Non-pigmented ciliary epithelial cell (primary cell): ENCODE measurements at regions not wholly inside any gene's neighbourhood (a gene's known extent, or its start where the extent isn't known, plus 50 kb on each side); places are given as distances from the start of the nearest gene placed in this dataset.

ENCODE experiments used
- DNase-seq: peaks from one replicate; pipeline ENCODE4 v3.0.0-alpha.2; 2010; ENCODE audit warnings: low read depth

DNA sequence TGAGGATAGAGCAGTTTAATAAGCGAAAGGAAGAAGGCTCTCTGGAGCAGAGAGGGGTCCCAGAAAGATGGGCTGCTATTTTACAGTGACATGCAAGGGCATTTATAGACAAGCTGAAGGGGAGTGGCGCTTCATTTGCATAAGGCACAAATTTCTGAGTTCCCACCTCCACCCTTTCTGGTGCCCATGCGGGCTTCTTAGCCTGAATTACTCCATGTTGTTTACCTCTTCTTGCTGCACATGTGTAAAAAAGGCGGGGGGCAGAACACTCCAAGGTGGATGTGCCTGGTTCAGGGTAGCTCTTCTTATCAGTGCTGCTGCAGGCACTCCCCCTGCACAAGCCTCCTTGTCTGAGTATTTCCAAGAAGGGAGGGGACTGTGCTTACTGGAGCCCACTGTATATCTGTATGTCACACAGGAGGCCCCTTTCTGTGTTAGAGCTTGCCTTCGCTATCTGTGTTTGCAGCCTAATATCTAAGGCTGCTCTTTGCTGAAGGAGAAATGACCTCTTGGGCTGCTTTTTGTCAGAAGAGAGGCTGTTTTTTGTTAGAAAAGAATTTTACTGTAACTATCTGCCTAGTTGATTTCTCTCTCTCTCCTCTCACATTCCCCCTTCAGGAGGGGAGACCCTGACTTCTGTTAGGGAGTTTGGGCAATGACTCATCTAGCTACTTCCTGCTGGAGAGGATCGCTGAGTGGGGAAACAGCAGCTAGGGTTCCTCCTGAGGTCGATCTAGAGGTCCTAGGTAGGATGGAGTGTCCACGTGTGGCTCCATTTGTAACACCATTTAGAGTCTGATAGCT, 1057.0 kb upstream of the CNTN5 start:
- DNase-seq = no peak

DNA sequence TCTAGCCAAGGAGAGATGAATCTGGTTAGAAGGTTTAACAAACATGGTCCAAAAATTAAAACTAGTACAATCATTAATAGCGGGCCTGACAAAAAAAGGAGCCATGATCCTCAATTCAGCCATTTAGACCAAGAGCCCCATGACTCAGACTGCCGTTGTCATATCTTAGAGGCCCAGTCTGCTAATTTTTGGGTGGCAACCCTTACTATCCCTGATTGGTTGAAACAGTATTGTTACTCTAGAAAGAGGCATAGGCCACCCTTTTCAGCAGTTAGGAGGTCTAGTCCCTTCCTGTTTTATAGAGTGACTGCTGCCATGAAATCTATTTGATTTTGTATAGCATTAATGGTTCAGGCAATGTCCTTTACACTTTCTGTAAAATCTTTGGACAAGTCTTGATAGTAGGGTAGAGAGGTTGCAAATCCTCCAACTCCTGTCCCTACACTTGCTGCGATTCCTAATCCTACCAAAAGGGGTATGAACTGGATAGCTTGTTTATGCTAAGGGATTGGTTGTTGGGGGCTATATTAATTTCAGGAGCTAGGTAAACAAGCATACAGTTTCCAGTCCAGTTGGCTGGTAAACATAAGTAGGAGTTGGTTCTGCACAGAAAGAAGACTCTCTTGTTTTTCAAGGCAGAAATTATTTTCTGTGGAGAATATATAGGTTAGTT, 1056.3 kb upstream of the CNTN5 start:
- no peak for DNase-seq

DNA sequence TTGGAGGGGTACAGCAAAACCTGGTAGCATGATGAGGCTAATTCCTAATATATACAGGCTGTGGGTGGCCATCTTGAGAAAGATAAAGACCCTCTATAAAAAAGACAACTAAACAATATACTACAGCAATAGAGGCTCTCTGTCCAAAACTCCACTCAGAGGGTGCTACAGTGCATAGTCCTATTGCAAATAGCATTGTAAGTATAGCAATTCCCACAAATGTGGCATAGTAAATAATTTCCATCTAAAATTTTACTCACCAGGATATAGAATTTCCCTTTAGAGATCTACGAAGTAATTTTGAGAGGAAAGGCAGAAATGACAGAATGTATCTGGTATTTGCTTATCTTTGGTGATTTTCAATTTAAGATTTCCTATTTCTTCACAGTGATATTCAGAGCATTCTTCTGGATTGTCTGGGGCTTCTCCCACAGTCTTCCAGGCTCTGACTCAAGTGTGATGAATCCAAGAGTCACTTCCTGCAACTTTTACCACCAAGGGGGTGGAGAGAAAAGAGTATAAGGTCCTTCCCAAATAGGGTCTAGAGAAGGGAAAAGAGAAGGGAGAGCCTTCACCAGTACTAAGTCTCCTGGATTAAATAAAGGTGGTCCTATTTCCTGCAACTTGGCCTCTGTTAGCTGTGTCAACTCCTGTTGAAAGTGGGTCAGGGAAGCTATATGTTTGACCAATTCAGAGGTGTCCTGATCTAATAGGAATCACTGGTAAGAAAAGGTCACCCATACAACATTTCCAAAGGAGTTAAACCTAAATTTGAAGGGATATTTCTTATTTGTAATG, 1054.7 kb upstream of the CNTN5 start:
- DNase-seq = peak; percentile 95

DNA sequence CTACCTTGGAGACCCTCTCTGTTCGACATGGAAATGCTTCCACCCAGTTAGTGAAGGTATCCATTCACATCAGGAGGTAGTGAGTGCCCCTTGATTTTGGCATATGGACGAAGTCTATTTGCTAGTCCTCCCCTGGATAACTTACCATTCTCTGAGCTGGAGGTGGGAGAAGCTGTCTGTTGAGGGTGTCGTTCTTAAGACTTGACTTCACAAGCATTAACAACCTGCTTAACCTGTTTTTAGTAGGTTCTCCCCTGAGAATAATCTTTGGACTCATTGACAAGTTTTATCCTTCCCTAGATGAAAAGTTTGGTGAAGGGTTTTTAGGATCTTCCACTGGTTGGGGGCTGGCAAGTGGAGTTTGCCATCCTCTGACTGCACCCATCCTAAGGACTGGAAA, 1053.8 kb upstream of the CNTN5 start:
- DNase-seq = no peak

DNA sequence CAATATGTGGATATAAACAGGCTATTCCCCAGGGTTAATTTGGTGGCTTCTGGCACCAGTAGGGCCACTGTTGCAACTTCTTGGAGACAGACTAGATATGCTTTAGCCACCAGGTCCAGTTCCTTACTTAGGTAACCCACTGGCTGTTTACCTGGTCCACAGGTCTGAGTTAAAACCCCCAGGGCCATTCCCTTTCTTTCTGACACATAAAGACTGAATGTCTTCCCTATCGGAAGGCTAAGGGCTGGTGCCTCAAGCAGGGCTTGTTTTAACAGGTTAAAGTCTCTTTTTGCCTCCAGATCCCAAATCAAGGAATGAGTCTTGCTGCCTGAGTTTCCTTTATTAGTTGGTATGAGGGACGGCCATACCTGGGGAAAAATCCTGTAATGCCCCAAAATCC, 1052.7 kb upstream of the CNTN5 start:
- no peak for DNase-seq

DNA sequence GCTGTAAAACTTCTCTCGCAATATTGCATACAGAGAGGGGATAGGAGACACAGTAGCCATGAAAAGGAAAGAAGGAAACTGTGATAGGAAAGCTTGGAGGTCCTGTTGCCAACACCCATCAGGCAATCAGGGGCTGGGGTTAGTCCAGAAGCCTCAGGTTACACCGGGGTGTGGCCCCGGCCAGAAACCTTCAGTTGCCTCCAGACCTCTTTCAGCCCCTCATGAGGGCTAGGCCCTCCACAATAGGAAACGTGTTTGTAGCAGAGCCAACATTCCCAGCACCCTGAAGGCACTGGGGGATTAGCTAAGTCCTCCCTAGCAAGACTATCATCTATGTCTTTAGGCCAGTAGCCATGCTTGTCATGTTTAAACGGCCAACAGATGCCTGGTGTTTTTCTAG, 1048.0 kb upstream of the CNTN5 start:
- no peak for DNase-seq

DNA sequence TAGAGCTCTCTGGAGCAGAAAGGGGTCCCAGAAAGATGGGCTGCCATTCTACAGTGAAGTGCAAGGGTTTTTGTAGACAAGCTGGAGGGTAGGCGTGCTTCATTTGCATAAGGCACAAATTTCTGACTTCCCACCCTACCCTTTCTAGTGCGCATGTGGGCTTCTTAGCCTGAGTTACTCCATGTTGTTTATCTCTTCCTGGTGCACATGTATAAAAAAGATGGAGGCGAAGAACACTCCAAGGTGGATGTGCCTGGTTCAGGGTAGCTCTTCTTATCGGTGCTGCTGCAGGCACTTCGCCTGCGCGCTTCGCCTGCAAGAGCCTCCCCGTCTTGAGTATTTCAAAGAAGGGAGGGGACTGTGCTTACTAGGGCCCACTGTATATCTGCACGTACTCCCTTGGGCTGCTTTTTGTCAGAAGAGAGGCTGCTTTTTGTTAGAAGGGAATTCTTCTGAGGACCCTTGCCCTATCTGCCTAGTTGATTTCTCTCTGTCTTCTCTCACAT, 1047.3 kb upstream of the CNTN5 start:
- DNase-seq = no peak

DNA sequence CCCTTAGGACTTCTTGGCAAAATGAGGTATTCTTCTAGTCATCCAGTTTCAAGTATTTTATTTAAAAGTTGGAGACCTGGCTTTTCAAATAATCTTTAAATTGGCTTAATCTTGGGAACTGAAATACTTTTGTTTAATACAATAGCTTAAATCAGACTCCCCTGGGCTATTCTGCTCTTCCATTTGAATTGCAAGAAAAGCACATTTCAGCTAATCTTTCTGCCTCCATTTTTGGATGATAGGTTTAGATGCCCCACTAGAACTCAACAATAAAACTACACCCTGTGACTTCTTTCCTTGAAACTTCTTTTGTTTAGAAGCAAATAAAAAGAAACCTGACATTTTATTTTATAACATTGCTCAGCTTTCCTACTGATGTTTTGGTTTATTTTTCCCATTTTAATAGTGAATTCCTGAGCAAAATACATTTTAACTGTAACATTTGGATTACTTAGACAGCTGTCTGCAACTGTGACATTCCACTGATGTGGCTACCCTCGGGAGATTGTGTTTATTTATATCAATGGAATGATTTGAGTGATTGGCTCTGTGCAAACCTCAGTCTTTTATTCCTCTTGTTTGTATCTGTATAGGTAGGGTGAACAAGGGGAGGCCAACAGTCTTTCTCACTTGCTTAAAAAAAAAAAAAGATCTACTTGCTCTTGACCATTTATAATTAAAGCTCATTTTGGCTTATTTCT, 1045.8 kb upstream of the CNTN5 start:
- DNase-seq = no peak

DNA sequence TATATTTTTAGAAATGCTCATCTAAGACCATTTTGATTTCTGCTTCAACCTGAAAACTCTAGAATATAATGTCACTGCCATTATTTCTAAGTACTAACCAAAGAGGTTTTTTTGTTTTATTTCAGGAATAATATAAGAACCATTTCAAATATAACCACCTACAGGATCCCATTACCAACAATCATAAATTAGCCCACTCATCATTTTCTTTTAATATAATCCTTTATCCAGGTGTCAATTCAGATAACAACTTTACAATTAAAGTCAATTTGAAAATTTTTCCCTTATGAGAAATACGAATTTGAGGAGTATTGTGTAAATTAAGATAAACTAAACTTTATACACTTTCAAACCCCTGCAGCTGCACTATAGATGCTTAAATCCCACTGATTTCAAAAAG, 1043.0 kb upstream of the CNTN5 start:
- no peak for DNase-seq

DNA sequence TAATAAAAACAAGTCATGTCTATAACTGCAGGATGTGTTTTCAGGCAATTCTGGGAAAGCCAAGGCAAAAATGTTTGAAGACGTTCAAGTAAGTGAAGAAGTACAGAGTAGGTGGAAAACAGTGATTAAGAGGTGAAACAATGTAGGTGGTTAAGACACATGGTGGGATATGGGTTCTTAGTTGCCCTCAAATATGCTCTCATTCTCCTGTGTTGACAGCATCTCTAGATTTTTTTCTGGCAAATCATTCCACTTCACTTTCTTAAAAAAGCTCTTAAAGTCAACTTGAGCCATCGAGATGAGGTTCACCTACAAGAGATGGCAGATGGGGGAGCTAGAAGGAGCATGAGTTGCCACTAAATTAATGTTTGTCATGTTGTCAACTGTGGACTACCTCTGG, 1041.0 kb upstream of the CNTN5 start:
- peak; percentile 87 for DNase-seq

DNA sequence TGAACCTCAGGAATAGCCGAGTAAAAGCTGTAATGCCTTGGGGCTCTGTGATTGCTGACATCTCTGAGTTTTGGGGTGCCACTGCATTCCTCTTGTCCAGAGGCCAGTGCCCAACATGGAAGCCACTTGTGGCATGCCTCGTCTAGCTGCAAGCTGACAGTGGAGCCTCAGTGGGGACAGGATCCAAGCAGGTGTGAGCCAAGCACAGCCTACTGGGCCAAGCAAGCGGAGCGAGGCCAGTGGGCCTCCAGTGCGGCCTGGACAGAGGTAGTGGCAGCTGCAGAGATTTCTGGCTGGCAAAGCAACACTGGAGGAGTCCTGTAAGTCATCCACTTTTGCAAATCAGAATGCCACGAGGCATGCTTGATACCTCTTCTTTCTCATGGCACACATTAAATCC, 1038.2 kb upstream of the CNTN5 start:
- DNase-seq = no peak

DNA sequence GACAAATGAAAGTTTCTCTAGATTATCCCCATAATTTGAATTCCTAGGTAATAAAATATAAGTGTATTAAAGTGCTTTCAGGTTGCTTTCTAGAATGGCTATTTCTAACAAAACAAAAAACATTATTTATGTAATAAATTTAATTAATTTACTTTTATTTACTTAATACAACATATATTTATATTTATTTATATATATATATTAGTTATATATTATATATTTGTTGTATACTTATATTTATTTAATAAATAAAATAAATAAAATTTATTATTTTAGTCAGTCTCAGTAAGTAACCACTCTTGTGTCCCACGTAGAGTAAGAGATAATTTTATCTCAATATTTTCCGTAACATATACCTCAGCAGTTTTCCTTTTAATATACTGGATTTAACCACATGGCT, 1031.6 kb upstream of the CNTN5 start:
- DNase-seq = no peak

DNA sequence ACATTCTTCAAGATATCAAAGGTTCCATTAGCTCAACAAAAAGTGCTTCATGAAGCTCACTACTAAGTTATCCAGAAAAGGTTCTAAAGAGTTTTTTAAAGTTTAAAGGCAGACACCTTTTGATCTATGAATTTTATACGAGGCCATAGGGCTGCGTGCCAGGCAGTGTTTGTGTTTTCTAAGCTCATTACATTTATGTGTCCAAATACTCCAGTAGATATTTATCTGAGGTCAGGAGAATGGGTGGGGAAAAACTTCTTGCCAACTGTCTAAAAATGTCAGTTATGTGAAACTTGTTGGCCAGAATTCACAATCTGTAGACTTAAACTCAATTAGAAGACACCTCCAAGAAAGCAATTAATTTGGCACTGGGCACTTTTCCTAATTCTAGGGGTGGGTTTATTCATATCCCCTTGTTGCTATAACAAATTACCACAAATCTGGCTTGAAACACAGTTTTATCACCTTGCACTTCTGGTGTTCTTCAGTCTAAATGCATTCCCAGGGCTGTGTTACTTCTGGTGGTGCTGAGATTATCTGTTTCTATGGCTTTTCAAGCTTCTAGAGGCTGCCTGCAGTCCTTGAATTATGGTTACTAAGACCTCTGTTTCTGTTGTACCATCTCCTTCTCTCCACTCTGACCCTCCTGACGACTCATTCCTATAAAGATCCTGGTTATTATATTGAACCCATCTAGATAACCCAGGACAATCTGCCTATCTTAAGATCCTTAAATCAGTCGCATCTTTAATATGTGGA, 1030.4 kb upstream of the CNTN5 start:
- DNase-seq = no peak

DNA sequence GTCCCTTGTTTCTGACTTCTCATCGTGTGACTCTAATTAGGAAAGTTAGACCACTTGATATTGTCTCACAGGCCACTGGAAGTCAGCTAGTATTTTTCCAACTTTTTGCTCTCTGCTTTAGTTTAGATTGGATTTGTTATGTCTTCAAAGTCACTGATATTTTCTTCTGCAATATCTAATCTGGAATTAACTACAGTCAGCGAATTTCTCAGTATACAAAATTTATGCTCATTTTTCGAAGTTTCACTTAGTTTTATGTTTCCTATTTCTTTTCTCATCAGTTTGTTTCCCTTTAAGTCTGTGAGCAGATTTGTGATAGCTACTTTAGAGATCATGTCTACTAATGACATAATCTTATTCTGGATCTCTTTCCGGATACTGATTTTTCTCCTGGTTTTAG, 1027.2 kb upstream of the CNTN5 start:
- no peak for DNase-seq

DNA sequence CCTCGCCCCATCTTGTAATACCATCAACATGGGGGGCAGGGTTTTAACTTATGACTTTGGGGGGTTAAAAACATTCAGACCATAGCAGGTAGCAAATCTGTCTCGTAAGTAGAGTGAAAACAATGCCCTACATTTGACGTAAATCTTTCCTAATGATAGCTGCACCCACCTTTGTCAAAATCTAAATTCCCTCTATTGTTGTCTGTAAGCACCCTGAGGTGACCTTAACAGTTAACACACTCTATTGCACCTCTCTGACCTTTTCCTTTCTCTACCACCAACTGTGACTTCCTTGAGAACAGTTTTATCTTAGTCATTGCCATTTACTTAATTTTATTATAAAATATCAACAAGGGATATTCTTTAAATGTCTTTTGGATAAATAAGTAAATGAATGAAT, 1024.9 kb upstream of the CNTN5 start:
- no peak for DNase-seq

DNA sequence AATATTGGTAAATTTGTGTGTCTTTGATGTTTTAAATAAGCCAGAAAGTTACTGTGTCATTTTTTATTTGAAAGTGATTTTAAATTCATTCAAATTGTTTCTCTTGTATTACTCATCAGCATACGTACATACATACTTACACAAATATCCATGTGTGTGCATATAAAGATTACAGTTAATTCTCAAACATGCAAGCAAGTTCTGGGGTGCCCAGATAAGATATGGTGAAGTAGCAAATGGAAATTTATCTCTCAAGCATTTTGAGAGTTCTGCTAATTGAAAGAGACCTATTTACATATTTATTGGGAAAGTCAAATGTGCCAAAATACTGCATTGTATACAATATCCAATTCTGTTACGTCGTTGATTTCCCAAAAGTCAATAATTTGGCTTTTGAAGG, 1024.0 kb upstream of the CNTN5 start:
- no peak for DNase-seq

DNA sequence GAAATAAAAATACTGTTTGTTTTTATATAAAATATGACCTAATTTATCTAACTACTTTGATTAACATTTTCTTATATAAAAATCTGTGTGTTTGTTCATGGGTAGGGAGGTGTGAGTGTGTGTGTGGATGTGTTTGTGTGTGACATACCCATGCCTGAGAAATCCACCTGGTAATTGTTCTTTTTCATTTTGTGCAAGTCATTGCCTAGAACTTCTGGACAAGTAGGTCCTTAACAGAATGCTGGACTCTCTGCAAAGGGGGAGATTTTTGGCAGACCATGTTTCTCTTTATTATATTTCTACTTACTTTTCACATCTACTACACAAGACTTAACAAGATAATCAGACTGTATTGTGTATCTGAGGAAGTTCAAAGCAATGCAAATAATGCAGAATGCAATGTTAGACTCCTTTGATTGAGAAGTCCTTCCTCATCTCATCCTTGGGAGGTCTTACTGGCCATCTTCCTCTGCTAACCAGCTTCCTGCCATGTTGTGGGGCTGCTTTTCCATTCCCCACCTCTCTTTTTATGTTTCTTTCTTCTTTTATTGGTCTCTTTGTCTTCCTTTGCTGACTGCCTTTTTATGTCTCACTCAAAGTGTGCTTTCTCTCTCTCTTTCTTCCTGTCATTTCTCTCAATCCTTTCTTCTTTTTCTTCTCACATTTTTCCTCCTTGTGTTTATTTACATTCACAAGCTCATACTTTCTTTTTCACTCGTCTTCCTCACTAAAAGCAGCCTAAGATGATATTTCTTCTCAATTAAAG, 1017.0 kb upstream of the CNTN5 start:
- DNase-seq = no peak

DNA sequence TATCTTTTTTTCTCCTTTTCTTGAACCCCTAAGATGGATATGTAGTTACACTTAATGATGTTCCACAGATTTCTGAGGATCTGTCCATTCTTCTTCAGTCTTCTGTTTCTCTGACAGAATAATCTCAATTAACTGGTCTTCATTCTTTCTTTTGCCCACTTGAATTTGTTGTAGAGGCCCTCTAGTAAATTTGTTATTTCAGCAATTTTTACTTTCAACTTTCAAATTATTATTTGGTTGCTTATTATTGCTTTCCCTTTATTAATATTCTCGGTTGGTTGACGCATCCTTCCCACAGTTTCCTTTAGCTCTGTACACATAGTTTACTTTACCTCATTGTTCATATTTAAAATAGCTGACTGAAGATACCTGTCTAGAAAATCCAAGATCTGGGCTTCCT, 1013.7 kb upstream of the CNTN5 start:
- DNase-seq = no peak

DNA sequence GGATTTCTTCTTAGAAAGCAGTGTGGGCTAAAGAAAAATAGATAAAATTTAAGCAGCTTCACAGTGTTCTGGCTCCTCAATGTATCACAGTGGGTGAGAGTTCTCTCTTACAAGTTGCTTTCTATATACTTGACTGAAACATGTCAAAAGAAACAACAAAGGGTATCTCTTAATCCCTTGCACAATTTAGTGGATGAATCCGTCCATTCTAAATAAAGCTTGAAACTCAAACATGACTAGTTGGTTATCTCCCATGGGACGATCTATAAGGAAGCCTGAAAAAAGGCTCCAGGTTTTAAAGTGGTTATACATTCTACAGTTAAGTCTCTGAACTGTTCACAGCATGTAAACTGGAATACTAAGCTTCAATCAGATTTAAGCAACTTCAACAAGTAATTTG, 993.1 kb upstream of the CNTN5 start:
- no peak for DNase-seq

DNA sequence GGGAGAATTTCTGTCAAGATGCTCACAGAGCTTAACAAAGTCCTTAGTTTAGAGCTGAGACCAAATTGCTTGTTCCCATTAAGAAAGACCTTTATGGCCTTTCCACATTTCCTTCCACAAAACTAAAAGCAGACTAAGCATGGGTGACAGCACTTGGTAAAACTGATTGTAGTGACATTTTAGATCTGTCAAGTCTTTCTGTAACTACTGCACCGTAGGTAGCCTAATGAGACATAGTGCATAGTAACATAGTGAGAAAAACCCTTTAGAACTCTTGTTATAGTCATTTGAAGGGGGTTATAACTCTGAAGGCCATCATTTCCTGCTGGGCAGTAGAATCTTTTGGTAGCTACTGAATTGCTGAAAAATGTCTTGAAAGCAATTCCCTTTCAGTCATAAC, 990.9 kb upstream of the CNTN5 start:
- no peak for DNase-seq

DNA sequence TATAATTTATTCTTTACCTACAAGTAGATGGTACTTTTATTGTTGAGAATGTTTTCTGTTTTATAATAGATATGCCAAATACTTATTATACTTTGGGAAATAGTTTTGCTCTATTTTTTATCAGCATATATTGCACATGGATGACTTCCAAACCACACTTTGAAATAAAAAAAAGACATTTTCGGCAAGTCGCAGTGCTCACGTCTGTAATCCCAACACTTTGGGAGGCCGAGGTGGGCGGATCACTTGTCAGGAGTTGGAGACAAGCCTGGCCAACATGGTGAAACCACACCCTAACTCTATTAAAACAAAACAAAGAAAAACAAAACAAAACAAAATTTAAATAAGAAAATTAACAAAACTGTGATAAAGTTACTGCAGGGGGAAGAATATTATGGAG, 983.9 kb upstream of the CNTN5 start:
- DNase-seq = no peak
